HL-60 (cell line): ENCODE measurements at regions not wholly inside any gene's neighbourhood (a gene's known extent, or its start where the extent isn't known, plus 50 kb on each side); places are given as distances from the start of the nearest gene placed in this dataset.

ENCODE experiments used
- DNase-seq, 2 experiments: peaks; one replicate each; pipeline ENCODE4 v3.0.0-alpha.2; 2010 to 2020; ENCODE audit warnings: low read depth in 1 of 2, low spot score in 1 of 2
- H3K27ac ChIP-seq: fragments of 250-450 bp; sonication (Bioruptor Pico); replicated peaks from 2 replicates; pipeline ENCODE4 v1.5.1; 2020; ENCODE audit warnings: mild to moderate bottlenecking, moderate library complexity
- H3K27me3 ChIP-seq: fragments of 250-450 bp; sonication (Bioruptor Pico); 2 replicates; pipeline ENCODE4 v1.5.1; 2021; ENCODE audit warnings: mild to moderate bottlenecking, moderate library complexity; ENCODE audit not compliant: insufficient read depth, poor library complexity, severe bottlenecking
- H3K4me3 ChIP-seq: replicated peaks from 2 replicates; pipeline ENCODE4 v1.5.1; 2011; ENCODE audit warnings: mild to moderate bottlenecking, control low read depth, low read length; ENCODE audit not compliant: insufficient read depth
- CTCF ChIP-seq: IDR thresholded peaks from one replicate; pipeline ENCODE4 v1.5.1; 2011; ENCODE audit warnings: low read length, control low read depth, inconsistent platforms; ENCODE audit not compliant: insufficient read depth
- GABPA ChIP-seq: IDR thresholded peaks from 2 replicates; pipeline ENCODE4 v1.6.1; 2012; ENCODE audit warnings: low read depth
- POLR2AphosphoS5 ChIP-seq: IDR thresholded peaks from 2 replicates; pipeline ENCODE4 v1.6.1; 2012; ENCODE audit warnings: low read depth
- REST ChIP-seq: IDR thresholded peaks from 2 replicates; pipeline ENCODE4 v1.6.1; 2012; ENCODE audit warnings: low read depth; ENCODE audit not compliant: insufficient replicate concordance
- SPI1 ChIP-seq: IDR thresholded peaks from 2 replicates; pipeline ENCODE4 v1.6.1; 2012; ENCODE audit warnings: low read depth, mild to moderate bottlenecking, borderline replicate concordance

GRCh38 chr1:215375381-215375780, 191.7 kb upstream of the KCTD3 start:
- Histone ChIP-seq H3K27me3 (no peaks in the 10 kb centered on the region), H3K27ac (no peak overlapping the region), H3K4me3 (no peak overlapping the region)
- TF ChIP-seq GABPA (no peak), POLR2AphosphoS5 (no peak), SPI1 (no peak), CTCF (no peak), REST (no peak)
- DNase-seq: no peak

DNA sequence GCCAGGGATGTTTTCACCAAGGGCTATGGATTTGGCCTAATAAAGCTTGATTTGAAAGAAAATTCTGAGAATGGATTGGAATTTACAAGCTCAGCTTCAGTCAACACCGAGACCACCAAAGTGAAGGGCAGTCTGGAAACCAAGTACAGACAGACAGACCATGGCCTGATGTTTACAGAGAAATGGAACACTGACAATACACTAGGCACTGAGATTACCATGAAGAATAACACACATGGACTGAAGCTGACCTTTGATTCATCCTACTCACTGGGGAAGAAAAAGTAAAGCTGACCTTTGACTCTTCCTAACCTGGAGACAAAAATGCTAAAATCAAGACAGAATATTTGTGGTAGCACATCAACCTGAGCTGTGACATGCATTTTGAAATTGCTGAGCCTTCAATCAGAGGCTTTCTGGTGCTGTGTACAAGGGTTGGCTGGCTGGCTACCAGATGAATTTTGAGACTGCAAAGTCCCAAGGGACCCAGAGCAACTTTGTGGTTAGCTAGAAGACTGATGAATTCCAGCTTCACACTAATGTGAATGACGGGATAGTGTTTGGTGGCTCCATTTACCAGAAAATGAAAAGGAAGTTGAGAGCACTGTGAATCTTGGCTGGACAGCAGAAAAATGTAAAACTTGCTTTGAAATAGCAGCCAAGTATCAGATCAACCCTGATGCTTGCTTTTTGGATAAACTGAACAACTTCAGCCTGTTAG, 190.4 kb upstream of the KCTD3 start:
- H3K27me3 ChIP-seq: no peaks in the 10 kb centered on the region
- TF ChIP-seq REST (no peak), POLR2AphosphoS5 (no peak), GABPA (no peak), SPI1 (no peak), CTCF (no peak)
- H3K4me3 ChIP-seq: no peak overlapping the region
- H3K27ac ChIP-seq: no peak overlapping the region
- DNase-seq: no peak

DNA sequence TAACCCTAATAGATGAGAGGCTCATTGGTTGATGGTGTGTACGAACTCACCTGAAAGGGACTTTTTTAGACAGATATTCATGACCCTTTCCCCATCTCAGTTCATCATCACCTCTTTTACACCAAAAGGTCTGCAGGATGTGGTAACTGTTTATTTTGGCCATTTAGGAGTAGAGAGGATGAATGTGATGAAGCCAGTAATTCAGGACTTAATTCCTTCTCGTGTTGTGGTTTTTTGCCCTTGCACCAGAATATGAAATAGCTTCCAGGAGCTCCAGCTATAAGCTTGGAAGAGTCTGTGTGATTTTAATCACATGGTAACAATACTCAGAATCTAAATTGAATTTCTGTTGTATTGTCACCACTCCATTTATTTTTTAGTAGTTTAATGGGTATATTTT, 189.4 kb upstream of the KCTD3 start:
- DNase-seq: no peak
- Histone ChIP-seq H3K27me3 (no peaks in the 10 kb centered on the region), H3K27ac (no peak overlapping the region), H3K4me3 (no peak overlapping the region)
- no peak for TF ChIP-seq POLR2AphosphoS5
- no peak for TF ChIP-seq CTCF
- no peak for TF ChIP-seq SPI1

- no peak for TF ChIP-seq GABPA
- TF ChIP-seq REST: no peak
- TF ChIP-seq POLR2AphosphoS5: no peak
- TF ChIP-seq CTCF: no peak
- no peak for TF ChIP-seq SPI1
- H3K27ac ChIP-seq: no peak overlapping the region
- H3K27me3 ChIP-seq: no peaks in the 10 kb centered on the region
- H3K4me3 ChIP-seq: no peak overlapping the region
- no peak for DNase-seq
Observed at GRCh38 chr1:215380566-215380965, 186.5 kb upstream of the KCTD3 start.
